B cell (primary cell): ENCODE measurements at regions not wholly inside any gene's neighbourhood (a gene's known extent, or its start where the extent isn't known, plus 50 kb on each side); places are given as distances from the start of the nearest gene placed in this dataset.

Experiments
- EZH2 ChIP-seq: IDR thresholded peaks from 2 replicates; pipeline ENCODE4 v1.6.1; 2012; ENCODE audit warnings: borderline replicate concordance, low read depth, mild to moderate bottlenecking, moderate library complexity, low read length; ENCODE audit not compliant: insufficient read depth, poor library complexity, severe bottlenecking
- TF ChIP-seq, protein P1 (sequence below): fragments of 200-600 bp; IDR thresholded peaks from one replicate; pipeline ENCODE4 v1.8.0; 2022; ENCODE audit warnings: antibody characterized with exemption, mild to moderate bottlenecking

DNA sequence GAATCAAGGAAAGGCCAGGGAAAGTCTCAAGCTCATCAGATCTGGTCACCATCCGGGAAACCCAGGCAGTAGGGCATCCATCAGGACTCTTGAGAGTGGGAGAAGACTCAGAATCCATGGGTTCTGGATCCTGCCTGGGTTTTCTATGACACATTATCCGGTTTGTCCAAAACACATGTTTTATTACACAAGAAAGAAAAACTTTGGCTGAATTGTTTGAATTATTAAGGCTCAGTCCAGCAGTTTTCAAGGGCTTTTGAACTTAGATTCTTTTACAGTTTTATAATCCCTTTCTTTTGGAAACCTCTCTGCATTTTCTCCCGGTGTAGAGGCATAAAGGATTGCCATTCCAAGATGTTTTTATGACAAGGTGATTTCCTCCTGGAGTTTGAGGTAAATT is 528.5 kb upstream of the MGMT start:
- TF ChIP-seq, protein P1, sequence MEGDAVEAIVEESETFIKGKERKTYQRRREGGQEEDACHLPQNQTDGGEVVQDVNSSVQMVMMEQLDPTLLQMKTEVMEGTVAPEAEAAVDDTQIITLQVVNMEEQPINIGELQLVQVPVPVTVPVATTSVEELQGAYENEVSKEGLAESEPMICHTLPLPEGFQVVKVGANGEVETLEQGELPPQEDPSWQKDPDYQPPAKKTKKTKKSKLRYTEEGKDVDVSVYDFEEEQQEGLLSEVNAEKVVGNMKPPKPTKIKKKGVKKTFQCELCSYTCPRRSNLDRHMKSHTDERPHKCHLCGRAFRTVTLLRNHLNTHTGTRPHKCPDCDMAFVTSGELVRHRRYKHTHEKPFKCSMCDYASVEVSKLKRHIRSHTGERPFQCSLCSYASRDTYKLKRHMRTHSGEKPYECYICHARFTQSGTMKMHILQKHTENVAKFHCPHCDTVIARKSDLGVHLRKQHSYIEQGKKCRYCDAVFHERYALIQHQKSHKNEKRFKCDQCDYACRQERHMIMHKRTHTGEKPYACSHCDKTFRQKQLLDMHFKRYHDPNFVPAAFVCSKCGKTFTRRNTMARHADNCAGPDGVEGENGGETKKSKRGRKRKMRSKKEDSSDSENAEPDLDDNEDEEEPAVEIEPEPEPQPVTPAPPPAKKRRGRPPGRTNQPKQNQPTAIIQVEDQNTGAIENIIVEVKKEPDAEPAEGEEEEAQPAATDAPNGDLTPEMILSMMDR: no peak
- TF ChIP-seq EZH2: no peak
